IPS DF 19.7 (cell line): ENCODE measurements at regions not wholly inside any gene's neighbourhood (a gene's known extent, or its start where the extent isn't known, plus 50 kb on each side); places are given as distances from the start of the nearest gene placed in this dataset.
"Not testable (repeated sequence)": the region's sequence is repeated elsewhere in the genome, so short reads cannot be mapped to it uniquely, and the experiment has no call there.

Experiments used
- DNase-seq: peaks from one replicate; pipeline ENCODE4 v3.0.0-alpha.2; 2013; ENCODE audit warnings: low read depth, low spot score

DNA sequence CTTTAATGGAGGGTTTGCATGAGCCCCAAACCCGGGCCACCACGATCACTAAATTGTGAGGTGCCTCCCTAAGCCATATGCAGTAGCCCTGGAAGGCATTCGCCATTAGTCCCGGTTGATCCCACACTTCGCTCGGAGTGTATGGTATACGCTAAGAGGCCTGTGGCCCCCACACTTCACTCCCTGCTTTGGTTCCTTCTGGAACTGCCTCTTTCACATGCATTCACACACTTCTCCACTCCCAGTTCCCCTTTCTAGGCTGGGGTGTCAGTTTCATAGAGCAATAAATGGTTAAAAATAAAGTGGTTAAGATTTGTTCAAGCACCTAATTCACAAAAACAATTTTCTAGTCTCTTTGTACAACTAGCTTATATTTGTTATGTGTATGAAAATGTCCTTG, 212.1 kb upstream of the KCND2 start:
- no peak for DNase-seq

DNA sequence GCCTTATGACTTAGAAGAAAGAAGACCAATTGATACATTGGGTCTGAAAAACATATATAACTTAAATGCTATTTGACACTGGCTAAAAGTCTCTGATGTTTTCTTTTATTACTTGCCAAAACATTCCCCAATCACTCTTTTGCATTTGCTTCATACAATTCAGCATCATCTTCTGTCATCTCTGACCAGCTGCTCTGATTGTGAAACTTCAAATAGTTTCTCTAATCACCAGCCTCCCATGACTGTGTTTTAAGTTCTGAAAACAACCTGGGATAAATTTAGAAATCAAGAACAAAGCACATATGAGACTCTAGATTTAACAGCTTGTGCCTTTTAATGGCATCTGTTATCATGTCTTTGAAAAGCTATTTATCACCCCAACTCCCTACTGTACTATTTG, 208.4 kb upstream of the KCND2 start:
- no peak for DNase-seq

DNA sequence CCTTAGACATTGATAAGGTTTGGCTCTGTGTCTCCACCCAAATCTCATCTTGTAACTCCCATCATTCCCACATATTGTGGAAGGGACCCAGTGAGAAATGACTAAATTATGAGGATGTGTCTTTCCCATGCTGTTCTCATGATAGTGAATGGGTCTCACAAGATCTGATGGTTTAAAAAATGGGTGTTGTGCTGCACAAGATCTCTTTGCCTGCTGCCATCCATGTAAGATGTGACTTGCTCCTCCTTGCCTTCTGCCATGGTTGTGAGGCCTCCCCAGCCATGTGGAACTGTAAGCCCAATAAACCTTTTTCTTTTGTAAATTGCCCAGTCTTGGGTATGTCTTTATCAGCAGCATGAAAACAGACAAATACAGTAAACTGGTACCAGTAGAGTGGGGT, 206.1 kb upstream of the KCND2 start:
- DNase-seq: not testable (repeated sequence)

DNA sequence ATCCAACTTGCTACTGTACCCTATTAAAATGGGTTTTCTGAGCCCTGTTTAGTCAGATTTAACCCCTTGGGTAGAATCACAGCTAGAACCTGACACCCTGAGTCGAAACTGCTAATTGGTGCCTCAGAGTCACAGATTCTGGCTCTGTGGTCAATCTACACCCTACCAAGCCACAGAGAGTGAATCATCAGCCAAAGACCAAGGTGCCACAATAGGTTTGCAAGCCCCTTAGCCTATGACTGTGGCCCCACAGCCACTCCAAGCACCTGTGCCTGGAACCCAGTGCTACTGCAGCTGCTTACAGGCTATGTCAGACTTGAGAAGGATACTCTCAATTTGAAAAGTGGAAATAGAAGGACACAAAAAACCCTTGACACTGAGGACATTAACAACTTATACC, 202.8 kb upstream of the KCND2 start:
- DNase-seq: no peak

DNA sequence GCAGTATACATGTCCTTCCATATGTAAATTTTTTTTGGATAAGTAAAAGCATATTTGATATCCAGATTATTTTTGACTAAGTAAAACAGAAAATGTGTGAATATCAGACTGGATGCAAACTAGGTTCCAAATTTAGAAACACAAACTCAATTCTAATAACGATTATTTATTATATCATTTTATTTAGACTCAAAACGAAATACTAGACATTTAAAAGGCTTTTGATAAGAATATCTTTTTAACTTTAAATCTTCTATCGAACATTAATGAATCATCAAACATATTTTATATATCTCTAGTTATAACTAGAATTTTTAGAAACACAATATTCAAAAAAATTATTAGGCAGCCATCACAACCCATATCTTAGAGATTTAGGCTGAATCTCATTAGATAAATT, 195.2 kb upstream of the KCND2 start:
- DNase-seq: no peak

DNA sequence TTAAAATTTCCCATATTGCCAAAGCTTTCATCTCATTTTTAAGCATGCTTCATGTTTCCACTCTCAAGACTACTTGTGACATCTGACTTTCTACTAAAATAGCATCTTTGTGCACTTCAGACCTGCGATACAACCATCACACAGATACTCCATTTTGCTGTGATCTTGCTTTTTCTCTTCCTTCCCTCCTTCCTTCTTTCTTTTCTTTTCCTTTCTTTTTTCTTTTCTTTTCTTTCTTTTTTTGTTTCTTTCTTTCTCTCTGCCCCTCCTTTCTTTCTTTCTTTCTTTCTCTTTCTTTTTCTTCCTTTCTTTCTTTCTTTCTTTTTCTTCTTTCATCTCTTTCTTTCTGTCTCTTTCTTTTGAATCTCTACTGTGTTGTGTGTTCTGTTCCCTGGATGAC, 194.0 kb upstream of the KCND2 start:
- DNase-seq: no peak

DNA sequence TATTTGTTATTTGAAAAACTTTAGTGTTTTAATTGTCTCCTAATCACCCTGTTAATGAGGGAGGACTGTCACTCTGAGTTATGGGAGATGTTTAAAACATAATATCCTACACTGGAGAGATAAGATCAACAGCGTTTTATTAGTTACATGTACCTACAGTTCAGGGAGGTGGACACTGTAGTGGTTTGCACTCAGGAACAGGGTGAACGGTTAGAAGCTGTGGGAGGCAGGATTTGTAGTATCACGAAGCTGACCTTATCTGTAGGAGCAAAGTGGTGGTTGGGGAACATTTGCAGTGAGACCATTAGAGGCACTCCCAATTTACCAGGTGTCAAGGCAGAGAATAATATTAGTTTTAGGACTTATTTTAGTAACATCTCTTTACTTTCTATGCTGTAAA, 193.3 kb upstream of the KCND2 start:
- DNase-seq: no peak

DNA sequence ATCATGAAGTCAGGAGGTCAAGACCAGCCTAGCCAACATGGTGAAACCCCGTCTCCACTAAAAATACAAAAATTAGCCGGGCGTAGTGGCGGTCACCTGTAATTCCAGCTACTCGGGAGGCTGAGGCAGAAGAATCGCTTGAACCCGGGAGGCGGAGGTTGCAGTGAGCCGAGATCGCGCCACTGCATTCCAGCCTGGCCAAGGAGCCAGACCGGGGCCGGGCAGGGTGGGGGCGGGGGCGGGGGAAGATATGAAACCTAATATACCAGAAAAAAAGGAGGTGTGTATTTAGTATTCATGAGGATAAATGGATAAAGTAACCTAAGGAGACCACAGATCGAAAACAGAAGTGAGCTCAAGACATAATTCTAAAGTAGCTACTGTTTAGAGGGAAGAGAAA, 186.5 kb upstream of the KCND2 start:
- not testable (repeated sequence) for DNase-seq

DNA sequence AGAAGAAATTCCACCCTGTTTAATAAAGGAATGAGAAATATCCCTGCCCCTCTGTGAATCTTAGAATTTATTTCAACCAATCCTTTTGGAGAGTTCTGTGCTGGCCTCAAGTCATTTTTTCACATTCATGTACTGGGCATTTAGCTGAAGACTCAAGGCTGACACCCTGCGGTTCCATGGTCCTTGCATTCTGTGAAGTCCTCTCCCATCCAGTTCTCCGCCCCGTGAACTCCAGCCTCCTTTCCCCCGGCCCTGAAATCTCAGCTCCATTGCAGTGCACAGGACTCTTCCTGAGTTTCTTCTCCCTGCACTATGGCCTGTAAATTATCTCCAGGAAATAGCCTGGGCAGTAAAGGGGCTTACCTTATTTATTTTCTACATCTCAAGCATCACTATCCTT, 183.0 kb upstream of the KCND2 start:
- no peak for DNase-seq

DNA sequence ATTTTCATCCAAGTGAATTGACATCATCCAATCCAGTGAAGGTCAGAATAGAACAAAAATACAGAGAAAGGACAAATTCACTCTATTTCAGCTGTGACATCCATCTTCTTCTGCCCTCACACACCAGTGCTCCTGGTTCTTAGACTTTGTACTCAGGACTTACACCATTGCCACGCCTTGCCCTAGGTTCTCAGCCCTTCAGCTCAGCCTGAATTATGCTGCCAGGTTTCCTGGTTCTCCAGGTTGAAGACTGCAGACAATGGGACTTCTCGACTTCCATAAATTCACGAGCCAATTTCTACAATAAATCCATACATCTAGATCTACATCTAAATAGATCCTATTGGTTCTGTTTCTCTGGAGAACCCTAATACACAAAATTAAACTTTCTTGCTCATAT, 181.2 kb upstream of the KCND2 start:
- DNase-seq: no peak

DNA sequence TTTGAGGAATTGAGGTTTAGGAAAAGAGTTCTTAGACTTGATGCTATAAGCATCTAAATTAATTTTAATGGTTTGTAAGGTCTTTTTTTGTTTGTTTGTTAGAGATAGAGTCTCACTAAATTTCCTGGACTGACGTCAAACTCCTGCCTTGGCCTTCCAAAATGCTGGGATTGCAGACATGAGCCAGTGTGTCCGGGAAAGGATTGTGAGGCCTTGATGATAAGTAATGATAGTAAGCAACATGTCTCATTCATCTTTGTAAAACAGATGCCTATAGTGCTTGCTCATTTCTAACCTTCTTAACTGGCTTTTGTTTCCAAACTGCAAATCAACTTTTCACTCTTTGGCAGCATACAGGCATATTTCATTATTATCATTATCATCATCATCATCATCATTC, 176.0 kb upstream of the KCND2 start:
- DNase-seq: no peak

DNA sequence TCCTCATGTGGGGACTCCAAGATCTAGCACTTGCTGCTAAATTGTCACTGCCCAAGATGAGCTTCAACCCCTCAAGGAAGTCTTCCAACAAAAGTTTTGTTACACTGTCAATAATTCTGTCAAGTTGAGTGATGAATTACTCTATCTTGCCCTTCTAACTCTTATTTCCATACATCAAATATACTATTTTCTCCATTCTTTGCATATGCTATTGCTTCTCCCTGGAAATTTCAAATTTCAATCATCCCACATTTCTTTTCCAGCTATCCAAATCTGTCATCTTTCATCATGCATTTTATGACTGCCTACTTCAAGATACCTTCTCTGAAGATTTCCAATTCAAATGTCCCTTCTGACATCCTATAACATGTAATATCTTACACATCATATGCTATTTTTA, 175.2 kb upstream of the KCND2 start:
- no peak for DNase-seq

DNA sequence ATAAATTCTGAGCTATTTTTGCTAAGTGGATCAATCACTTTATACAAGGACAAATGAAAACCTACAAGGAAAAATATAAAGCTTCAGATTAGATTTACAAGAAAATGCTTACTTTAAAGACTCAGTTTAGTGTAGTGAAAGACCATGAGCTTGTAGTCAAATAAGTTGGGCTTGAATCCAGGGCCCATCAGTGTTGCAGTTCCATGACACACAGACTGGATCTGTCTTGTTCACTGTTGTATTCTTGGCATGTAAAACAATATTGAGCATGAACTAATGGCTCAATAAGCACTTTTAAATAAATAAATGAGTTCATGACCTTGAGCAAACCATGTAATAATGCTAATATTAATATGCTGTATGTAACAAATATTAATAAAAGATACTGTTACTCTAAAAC, 164.6 kb upstream of the KCND2 start:
- DNase-seq: no peak

DNA sequence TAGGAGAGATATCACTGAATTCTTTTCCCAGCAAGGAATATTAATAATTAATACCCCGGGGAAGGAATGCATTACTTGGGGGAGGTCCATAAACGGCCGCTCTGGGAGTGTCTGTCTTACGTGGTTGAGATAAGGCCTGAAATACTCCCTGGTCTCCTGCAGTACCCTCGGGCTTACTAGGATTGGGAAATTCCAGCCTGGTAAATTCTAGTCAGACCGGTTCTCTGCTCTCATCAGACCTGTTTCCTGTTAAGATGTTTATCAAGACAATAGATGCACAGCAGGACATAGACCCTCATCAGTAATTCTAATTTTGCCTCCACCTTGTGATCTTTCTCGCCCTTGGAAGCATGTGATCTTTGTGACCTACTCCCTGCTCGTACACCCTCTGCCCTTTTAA, 162.8 kb upstream of the KCND2 start:
- peak; percentile 54 for DNase-seq

DNA sequence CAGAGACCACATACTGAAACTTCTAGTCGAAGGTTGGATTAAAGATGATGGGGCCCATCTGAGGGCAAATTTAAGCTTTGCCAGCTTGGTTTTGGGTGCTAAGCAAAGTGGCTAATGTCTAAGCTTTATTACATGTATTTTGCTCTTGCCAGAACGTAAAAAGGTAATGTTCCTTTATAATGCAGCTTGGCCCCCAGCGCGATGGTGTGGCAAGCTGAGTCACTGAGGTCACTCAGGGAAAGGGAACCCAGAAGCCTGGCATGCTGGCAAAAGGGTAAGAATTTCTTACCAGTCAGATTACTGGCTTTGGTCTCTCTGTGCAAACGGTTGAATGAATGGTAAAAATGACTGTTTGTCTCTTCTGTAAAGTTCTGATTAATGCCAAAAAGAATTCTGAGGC, 158.3 kb upstream of the KCND2 start:
- DNase-seq: no peak

DNA sequence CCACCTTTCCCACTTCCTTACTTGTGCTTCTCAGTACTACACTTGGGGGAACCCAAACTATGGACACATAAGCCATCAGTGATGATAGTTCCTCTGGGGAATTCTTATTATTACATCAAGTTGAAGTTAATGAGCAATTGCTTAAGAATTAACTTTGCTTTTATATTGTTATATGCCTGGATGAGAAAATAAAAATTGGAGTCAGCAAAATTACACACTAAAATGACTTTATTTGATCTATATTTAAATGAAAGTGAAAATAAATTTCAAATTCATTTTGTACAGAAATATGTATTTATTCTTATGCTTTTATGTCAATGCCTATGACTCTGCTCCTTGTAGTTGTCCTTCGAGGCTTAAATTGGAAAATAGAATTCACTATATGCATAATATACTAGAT, 149.4 kb upstream of the KCND2 start:
- no peak for DNase-seq

DNA sequence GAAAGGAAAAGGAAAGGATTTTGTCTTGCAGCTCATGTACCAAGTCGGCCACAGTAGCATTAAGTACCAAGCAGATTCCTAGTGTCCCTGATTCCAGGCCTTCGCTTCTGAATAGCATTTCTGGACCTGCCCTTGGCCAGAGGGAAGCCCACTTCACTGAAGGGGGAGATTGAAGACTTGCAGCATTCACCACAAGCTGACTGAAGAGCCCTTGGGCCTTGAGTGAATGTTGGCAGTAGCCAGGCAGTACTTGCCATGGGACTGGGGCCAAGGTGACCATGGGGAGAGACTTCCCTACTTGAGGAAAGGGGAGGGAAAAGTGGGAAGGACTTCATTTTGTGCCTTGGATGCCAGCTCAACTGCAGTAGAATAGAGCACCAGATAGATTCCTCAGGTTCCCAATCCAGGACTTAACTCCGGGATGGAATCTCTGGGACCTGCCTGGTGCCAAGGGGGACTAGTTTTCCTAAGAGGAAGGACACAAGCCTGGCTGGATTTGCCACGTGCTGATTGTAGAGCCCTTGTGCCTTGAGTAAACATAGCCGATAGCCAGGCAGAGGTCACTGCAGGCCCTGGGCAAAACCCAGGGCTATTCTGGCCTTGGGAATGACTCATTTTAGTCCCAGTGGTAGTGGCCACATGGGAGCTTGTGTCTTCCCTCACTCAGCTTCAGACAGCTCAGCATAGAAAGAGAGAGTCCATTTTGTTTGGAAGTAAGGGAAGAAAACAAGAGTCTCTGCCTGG, 141.7 kb upstream of the KCND2 start:
- DNase-seq: no peak

DNA sequence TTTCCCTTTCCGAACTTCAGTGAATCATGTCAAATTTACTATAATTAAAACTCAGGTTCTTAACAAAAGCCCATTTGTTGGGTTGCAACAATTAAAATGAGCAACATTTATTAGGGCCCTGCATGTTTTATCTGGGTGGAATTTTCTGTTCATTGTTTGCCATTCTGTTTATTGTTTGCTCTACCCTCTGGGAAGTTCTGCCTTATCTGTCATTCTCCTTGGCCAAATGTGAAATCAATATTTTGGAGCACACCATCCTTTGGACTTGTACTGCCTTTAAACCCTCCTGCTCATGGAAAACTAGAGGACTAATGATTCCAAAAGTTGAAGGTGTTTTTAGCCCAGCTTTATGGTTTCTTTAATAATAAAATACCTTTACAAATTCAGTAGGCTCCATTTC, 134.5 kb upstream of the KCND2 start:
- DNase-seq: no peak

DNA sequence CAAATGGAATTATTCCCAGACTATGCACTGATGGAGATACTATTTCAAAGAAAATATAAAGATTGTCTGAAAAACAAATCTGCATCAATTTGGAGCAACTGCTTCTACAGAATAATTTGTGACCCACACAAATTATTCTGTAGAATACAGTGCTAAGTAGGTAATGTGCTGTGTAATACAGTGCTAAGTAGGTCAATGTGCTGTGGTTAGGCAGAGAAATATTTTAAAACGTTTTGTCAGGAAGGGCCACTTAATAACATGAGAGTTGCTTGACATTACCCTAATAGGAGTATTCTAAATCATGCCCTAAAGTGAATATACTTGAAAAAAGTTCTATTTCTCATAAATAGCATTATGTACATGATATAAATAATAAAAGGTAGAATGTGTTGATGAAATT, 116.5 kb upstream of the KCND2 start:
- no peak for DNase-seq

DNA sequence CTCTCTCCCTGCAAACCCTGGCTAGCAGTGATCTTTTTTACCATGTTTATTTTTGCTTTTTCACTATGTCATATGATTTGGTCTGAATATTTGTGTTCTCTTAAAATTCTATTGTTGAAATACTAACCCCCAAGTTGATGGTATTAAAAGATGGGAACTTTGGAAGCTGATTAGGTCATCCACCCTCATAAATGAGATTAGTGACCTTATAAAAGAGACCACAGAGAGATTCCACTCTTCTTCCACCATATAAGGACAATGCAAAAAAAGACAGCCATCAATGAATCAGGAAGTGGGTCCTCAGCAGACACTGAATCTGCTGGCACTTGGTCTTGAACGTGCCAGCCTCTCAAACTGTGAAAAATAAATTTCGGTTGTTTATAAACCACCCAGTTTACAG, 112.8 kb upstream of the KCND2 start:
- no peak for DNase-seq

DNA sequence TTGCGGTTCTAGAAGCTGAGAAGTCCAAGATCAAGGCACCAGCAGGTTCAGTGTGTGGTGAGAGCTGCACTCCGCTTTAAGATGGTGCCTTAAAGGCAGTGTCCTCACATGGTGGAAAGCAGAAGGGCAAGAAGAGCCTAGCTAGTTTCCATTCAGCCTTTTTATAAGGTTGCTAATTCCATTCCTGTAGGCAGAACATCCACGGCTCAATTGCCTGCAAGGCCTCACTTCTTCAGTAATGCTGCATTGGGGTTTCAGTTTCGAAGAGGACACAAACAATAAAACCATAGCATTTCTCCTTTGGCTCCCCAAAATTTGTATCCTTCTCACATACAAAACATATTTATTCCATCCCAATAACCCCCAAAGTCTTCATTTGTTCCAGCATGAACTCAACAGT, 109.5 kb upstream of the KCND2 start:
- DNase-seq: no peak

DNA sequence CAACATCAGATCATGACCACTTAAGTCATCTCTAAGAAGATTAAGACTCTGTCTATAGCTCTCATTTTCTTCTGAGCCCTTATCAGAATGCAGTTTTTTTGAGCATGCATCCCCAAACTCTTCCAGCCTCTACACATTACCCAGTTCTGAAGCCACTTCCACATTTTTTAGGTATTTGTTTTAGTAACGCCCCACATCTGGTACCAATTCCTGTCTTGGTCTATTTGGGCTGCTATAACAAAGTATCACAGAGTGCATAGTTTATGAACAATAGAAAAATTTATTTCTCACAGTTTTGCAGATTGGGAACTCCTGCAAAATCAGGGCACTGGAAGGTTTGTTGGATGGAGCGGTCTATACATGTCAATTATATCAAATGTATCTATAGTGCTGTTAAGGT, 107.7 kb upstream of the KCND2 start:
- no peak for DNase-seq

DNA sequence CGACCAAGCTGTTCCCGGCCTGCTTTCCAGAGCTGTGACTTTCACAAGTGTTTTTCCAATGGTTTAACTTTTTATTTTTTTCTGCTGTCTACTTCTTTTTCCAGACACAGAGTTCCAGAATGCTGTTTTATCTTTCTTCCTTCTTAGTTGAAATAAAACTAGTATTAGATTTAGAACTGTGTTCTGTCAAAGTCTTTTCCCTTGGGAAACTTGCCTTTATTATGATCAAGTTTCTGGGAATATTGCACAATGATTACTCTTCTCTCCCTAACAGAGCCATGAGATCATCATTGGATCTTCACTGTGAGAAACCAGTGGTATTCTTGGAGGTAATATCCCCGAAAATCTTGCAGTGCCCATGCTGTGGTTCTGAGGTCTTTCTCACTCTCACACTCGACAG, 104.9 kb upstream of the KCND2 start:
- no peak for DNase-seq
